HG02798 (cell line): ENCODE measurements at regions not wholly inside any gene's neighbourhood (a gene's known extent, or its start where the extent isn't known, plus 50 kb on each side); places are given as distances from the start of the nearest gene placed in this dataset.

ENCODE experiments used
- ATAC-seq: cut with Tn5 transposase; IDR thresholded peaks from one replicate; pipeline ENCODE4 v1.9.1; 2021; ENCODE audit warnings: mild to moderate bottlenecking; ENCODE audit not compliant: unreplicated experiment, poor library complexity

DNA sequence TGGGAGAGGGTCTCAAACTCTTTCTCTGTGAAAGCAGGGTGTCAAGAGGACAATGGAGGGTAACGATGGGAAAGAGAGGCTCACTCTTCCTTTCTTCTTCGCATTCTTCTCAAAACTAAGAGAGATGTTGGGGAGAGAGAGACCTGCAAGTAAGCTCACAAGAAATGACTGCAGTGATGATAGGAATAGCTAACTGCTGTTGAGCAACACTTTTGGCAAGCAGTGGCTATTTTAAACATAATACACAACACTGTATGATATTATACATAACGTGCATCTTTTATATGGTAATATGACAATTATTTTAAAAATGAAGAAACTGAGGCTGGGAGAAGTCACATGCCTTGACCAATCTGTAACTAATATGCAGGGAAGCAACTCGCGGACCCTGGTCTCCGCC is 247.5 kb downstream of the CMPK2 start:
- no peak for ATAC-seq

DNA sequence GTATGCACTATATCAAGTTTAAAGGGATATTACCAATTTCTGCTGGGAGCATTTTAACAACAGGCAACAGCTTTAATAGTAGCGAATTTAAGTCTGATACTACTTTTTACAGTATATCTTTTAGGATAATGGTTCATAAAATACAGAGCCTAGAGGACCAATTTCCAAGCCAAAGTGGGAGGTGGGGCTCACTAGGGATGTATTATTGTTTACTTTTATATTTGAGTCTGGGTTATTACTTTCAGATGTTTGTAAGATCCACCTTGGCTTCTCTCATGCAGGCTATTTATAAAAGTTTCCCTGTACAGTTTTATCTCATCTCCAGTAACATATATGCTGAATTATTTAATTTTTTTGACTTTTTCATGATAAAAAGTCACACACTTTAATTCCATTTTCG is 242.0 kb downstream of the CMPK2 start:
- ATAC-seq = no peak

DNA sequence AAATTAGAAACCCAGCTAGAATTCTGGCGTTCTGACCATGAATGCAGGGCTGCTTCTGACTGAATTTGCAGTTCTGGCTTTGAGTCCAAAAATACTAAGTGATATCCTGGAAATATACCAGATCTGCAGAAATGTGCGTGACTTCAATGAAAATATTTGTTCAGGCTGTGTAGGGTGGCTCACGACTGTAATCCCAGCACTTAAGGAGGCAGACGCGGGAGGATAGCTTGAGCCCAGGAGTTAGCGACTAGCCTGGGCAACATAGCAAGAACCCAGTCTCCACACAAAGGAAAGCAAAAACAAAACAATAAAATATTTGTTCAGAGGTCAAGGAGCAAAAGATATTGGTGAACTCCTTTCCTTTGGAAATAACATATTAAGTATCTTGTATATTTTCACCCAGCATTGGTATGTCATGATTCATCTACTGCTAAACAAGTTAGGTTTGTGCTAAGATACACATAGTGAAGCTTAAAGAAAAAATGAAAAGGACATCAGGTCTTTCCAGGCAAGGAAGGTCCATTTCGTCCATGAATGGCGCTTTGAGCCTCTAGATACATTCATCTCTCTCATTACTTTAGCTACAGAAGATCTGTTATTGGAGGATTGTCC is 239.2 kb downstream of the CMPK2 start:
- no peak for ATAC-seq

DNA sequence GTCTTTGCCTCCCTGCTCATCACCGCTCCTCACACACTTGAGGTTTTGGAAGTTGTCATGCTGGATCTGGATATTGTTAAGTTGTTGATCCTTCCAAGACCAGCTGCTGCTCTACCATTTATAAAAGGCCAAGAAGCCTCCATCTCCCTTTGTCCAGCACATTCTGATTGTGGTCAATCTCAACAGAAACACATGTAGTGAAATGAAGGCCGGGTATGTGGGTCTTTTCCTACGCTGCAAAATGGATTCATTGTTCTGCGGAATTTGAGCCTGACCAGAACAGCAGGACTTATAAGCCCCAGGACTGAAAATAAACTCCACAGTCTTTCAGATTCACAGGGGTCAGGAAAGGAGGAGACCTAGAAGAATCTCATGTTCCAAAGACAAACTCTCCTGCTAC is 238.4 kb downstream of the CMPK2 start:
- no peak for ATAC-seq

DNA sequence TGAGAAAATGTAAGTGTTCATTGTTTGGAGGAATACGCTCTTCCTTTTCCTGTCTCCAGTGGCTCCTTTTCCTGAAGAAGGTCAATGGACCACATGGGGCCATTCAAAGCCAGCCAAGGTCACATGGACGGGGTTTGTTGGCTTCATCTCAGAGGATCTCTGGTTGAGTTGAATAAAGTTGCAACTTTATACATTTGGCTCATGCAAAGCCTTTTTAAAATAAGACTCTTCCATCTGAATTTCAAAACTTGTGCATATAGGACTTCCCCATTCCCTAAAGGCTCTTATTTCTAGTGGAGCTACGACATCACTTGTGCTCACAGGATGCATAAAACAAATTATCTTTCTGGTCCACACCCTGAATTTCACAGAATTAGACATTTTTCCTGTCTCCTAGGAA is 235.5 kb downstream of the CMPK2 start:
- ATAC-seq = no peak

DNA sequence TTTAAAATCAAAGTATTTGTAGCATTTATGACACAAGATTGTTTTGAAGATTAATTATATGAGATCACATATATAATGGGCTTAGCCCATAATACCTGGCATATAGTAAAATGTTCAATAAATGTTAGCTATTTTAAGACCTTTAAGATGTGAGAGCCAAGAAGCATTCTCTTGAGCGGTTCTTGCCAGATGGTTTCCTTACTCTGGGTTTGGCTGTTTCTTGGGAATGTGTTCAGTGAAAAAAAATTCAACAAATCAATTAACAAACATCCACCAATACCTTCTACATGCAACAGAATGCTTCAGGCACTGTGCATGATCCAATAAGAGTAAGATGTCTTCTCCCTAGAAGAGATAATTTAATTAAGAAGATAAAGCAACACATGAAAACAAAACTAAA is 230.4 kb downstream of the CMPK2 start:
- no peak for ATAC-seq

DNA sequence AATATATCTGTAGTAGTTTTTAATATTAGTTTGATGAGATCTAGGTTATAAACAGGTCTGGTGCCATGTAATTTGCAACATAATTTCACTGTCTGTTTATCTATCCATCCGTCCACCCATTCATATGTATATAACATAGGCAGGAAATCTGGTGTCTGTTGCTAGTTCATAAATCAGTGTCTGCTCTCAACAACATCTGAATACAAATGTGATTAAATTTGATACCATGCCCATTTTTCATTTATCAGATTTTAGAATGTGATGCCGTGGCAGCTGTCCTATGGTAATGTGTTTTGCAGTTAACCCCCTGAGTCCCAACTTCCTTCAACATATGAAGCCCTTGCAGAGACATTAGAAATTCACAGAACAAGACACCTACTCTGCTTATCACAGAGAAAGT is 228.4 kb downstream of the CMPK2 start:
- ATAC-seq = no peak

DNA sequence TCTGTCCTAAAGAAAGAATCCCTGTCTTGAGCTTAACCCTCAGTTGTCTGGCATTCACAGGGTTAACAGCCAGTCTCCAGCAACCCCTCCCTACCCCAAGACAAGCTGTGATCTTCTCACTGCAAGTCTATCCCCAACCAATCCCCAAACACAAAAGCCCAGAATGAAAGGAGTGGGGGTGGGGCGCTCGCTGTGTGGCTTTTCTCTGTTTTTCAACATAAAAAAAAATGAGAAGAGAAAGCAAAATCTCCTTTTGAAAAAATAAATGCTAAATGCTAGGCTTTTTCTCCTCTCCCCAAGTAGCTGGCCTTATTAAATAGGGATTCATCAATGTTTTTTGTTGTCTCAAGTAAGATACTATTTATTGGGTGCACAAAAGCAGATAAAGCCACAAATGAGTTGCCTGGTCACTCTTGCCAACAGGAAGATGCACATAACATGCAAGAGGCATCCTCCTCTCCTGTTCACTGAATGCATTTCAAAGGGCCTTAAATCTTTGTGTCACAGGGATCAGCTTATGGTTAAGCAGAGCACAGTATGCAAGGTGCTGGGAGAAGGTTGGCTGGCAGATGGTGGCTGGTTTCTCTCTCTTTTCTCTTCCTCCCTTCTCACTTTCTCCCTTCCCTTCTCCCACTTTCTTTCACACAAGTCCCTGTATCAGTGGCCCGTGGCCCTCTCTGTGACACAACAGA is 225.6 kb downstream of the CMPK2 start:
- ATAC-seq = no peak

DNA sequence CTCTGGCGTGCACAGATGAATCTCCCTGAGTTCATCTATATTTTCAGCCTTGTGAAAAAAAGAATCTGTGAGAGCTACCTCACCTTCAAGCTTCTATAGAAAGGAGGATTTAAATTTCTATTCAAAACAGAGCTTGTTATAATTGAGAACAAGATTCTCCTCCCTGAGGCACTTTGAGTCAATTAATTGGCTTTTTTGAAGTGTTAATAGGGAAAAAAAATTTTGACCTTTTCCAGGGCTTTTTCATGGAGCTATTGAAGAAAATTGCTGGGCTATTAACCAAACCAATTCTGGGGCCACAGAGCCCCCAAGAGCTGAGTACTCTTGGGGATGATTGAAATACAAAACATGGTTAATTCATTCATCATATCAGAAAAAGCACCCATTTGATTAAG is 225.1 kb downstream of the CMPK2 start:
- no peak for ATAC-seq

DNA sequence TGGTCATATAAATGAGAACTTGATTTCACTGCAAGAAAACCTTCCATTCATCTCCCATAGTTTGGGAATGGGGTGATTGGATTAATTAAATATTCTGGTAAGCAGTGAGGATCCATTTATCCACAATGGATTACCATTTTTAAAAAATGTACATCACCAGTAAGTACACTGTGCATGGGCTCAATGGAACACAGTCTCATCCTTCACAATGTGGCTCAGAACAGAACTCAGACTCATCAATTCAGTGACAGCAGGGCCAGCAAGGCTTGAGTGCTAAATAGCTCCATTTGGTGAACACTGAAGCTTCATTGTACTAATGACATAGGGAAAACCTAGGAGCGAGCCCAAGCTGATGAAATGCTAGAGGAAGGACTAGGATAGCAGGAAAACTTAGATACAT is 223.8 kb downstream of the CMPK2 start:
- no peak for ATAC-seq

DNA sequence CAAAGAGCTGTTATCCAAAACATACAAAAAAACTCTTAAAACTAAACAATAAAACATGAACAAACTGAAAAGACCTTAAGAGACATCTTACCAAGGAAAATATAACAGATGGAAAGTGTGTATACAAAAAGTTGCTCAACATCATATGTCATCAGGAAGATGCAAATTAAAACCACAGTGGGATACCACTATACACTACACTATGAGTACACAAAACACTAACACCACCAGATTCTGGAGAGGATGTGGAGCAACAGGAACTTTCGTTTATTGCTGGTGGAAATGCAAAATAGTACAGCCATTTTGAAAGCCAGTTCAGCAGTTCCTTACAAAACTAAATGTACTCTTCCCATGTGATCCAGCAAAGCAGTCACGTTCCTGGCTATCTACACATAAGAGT is 221.4 kb downstream of the CMPK2 start:
- ATAC-seq = no peak

DNA sequence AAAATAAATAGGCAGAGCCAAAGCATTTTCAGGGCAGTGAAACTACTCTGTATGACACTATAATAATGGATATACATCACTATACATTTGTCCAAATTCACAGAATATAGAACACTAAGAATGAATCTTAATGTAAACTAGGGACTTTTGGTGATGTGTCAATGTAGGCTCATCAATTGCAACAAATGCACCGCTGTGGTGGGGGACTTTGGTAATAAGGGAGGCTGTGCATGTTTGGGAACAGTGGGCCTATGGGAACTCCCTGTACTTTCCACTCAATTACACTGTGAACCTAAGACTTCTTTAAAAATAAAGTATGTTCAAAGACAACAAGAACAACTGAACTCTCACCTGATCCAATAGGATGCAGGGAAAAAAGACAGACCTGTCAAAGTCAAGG is 220.7 kb downstream of the CMPK2 start:
- no peak for ATAC-seq

DNA sequence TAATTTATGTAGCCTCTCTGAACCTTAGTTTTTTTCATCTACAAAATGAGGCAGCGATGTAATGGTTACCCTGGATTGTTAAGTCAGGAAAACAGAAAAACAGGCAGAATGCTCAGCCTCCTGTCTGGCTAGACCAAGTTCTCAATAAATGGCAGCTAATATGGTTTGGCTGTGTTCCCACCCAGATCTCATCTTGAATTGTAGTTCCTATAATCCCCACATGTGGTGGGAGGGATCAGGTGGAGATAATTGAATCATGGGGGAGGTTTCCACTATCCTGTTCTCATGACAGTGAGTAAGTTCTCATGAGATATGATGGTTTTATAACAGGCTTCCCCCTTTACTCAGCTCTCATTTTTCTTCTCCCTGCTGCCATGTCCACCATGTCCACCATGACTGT is 220.0 kb downstream of the CMPK2 start:
- no peak for ATAC-seq

DNA sequence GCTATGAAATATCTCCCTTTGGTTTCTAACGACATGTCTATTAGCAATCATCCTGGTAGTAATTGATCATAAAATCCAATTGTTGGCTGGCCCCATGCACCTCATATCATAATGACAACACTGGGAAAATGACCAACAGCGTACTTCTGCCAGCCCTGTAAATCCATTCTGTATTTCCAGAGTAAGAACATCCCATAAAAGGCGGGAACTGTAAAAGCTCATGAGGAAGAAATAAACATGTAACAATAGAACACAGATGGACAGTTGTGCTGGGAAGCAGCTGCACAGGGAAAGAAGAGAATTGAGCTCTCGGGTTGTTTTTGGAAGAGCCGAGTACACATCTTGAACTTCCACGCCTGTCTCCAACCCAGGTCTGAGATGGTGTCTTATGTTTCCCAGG is 218.7 kb downstream of the CMPK2 start:
- no peak for ATAC-seq

DNA sequence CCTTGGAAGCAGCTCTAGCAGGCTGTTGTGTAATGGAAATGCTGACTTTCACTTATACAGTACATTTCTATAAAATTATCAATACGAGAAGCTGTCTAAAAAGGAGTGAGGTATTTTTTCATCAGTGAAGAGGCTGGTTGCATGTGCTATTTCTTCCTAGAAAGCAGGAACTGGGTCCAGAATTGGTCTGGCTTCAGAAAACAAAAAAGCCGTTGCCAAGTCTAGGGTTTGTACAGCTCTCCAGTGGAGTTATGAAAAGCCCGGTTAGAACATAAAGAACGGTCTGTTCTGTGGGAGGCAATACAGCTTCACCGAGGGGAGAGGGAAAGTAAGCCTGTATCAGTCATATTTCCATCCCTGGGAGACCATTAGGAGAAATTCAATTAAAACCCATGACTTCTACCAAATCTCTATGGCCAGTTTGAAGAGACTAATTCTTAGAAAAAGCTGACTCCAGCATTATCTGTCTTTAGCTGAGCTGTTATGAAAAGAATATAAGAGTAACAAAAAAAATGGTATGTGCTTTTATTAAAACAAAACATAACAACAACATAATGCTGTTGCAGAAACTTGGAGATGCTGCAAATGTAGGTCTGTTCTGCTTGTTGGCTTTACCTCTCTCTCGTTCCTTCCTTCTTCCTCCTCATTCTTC is 217.0 kb downstream of the CMPK2 start:
- no peak for ATAC-seq

DNA sequence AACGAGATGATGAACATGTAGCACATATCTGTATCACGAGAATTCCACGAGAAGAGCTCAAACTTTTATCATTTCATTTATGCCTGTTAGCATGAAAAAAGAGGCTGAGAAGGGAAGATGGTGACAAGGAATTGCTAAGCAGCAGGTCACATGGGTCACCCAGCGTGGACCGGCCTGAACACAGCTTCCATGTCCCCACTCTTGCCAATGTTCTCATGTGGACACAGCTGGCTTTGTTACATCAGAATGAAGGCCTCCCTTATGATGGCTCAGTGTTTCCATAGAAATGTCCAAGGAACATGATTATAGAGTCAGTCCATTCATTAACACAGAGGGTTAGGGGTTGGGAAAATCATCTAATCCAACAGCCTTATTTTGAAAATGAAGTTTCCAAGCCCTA is 215.4 kb downstream of the CMPK2 start:
- ATAC-seq = no peak

DNA sequence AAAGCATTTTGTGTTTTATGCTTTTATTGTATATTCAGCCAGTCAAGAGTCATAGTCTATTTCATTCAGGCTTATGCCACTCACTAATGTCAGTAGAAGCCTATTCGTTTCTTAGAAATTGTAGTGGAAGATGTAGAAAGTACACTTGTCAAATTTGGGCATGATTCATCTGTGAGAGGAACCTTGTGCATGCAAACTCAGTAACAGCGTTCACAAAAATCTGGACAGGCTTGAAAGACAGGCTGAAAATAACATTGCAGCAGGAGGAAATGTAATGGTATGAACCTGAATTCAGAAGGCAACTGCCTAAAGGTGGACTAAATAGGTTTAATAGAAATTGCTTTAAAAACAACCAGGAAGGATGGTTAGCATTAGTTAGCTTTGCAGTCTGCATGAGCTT is 213.5 kb downstream of the CMPK2 start:
- ATAC-seq = no peak

DNA sequence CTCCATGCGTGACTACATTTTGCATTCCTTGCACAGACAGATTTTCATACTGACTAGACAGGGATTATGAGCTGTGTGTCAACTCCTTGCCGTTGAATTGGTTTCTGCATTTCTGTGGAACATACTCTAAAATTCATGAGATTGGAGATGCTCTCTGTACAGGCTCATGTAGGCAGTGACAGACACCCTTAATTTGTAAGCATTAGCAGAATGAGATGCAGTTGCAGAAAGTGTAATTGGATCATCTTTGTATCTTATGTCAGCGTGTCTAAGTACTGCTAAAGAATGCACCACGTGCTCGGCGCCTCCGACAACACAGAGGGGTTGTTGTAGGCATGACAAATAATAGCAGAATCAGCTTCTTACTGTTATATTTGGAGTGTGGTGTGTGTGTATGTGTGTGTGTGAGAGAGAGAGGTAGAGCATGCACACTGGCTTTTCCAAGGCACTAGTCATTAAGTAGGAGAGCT is 212.4 kb downstream of the CMPK2 start:
- no peak for ATAC-seq

DNA sequence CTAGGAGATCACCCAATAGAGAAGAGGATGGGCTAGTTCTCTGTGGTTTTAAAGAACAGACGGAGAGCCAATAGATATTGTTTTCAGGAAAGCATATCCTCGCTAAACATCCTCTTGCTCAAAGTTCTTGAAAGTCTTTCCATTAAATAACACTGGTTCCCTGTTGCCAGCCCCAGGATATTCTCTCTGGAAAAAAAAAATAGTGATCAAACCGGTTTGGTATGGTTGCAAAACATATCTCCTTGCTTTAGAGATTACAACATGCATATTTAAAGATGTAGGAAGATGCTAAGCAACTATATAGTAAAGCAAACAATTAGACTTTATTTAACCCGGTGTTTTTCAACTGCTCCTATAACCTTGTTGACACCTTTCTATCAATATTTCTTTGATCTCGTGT is 211.4 kb downstream of the CMPK2 start:
- ATAC-seq = no peak

DNA sequence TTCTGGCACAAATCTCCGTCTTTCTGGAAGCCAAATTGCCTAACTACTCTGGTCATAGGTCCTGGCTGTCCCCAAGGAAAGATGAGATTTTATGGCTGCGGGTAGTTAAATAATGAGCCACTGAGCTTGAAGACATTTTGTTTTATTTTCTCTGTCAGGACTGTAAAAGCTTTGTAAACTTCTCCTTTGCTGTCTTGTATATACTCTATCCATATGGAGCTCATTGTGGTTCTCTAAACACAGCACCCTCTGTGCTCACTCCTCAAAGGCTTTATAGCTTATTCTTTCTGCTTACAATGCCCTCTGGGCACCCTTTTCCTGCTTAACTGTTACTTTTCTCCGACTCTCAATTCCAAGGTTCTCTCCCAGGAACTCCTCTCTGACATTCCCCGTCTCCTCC is 209.1 kb downstream of the CMPK2 start:
- no peak for ATAC-seq

DNA sequence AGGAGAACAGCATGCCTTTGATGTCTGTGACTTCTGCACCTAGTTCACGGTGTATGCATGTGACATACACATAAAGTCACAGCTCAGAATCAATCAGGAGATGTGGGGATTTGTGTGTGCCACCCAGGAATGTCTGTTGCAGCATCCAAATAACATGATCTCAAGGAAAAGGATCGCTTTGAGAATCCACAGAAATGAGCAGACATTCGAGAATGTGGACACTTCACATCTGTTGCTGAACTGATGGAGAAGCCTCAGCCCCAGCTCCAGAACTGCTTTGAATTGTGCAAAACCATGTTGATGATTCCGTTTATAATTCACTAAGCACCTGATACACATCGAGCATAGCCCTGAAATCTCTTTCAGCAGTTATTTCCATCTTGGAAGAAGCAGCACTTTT is 208.6 kb downstream of the CMPK2 start:
- no peak for ATAC-seq

DNA sequence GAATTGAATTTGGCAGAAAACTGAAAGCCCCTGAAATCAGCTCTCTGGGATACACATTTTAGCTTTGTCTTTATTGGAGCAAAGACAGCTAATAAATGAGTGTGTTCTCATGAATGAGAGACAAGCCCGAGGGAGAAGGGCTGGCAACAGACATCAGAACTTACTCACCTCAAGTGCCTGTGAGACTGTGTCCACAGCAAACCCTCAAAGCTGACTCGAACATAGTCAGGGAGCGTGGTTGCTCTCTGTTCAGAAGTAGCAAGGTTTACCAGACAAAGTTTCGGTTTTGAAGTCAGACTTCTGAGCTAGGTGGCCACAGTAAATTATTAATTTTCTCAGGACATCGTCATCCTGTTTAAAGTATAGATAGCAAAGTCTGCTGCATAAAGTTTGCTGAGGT is 207.9 kb downstream of the CMPK2 start:
- ATAC-seq = peak; percentile 93
